Neuronal stem cell (in vitro differentiated cells): ENCODE measurements at regions not wholly inside any gene's neighbourhood (a gene's known extent, or its start where the extent isn't known, plus 50 kb on each side); places are given as distances from the start of the nearest gene placed in this dataset.
A peak's percentile ranks its signal among the peaks of the same experiment; 100 is the strongest.

Source experiments
- DNase-seq: peaks from one replicate; pipeline ENCODE4 v3.0.0-alpha.2; 2013; ENCODE audit warnings: low spot score
- H2AFZ ChIP-seq: one replicate; pipeline ENCODE4 v1.6.1; 2013; ENCODE audit warnings: mild to moderate bottlenecking, low read length, inconsistent platforms
- H2AK5ac ChIP-seq: 2 replicates; pipeline ENCODE4 v1.6.1; 2013; ENCODE audit warnings: low read depth, mild to moderate bottlenecking, inconsistent platforms, low read length, moderate library complexity, mixed read lengths
- H2BK120ac ChIP-seq: 2 replicates; pipeline ENCODE4 v1.6.1; 2013; ENCODE audit warnings: low read depth, mild to moderate bottlenecking, inconsistent platforms, low read length, moderate library complexity, mixed read lengths
- H2BK12ac ChIP-seq: one replicate; pipeline ENCODE4 v1.6.1; 2013; ENCODE audit warnings: low read length, inconsistent platforms
- H2BK15ac ChIP-seq: 2 replicates; pipeline ENCODE4 v1.6.1; 2013; ENCODE audit warnings: mild to moderate bottlenecking, low read length, inconsistent platforms, mixed read lengths
- H2BK5ac ChIP-seq: one replicate; pipeline ENCODE4 v1.6.1; 2013; ENCODE audit warnings: inconsistent platforms, mild to moderate bottlenecking, low read length, moderate library complexity
- H3K14ac ChIP-seq: one replicate; pipeline ENCODE4 v1.6.1; 2013; ENCODE audit warnings: low read length, inconsistent platforms
- H3K18ac ChIP-seq: 2 replicates; pipeline ENCODE4 v1.6.1; 2013; ENCODE audit warnings: low read length, inconsistent platforms
- H3K23ac ChIP-seq: 2 replicates; pipeline ENCODE4 v1.6.1; 2013; ENCODE audit warnings: low read depth, mild to moderate bottlenecking, mixed read lengths, low read length, inconsistent platforms; ENCODE audit not compliant: poor library complexity
- H3K27ac ChIP-seq: replicated peaks from 3 replicates; pipeline ENCODE4 v1.5.1; 2013; ENCODE audit warnings: low read length, inconsistent platforms
- H3K27me3 ChIP-seq, 3 experiments: 2 replicates each; pipeline ENCODE4 v1.6.1; 2013; ENCODE audit warnings: low read length in 3 of 3, mild to moderate bottlenecking in 2 of 3, inconsistent platforms in 1 of 3, low read depth in 1 of 3, mixed read lengths in 1 of 3, moderate library complexity in 1 of 3; ENCODE audit not compliant: control insufficient read depth in 3 of 3, insufficient read depth in 3 of 3
- H3K36me3 ChIP-seq, 2 donors: replicated peaks in 1 of 2; 2 replicates each; pipeline ENCODE4 v1.6.1; 2013; ENCODE audit warnings: low read length in 2 of 2; ENCODE audit not compliant: control insufficient read depth in 2 of 2, insufficient read depth in 2 of 2
- H3K4ac ChIP-seq: 2 replicates; pipeline ENCODE4 v1.6.1; 2013; ENCODE audit warnings: inconsistent platforms, mild to moderate bottlenecking, low read length, moderate library complexity
- H3K4me1 ChIP-seq, 2 donors: 1 replicate in 1 of 2; 2 replicates in 1 of 2; pipeline ENCODE4 v1.6.1; 2013; ENCODE audit warnings: low read length in 2 of 2, low read depth in 1 of 2; ENCODE audit not compliant: control insufficient read depth in 2 of 2, insufficient read depth in 1 of 2
- H3K4me2 ChIP-seq: one replicate; pipeline ENCODE4 v1.6.1; 2013; ENCODE audit warnings: mild to moderate bottlenecking, low read length, inconsistent platforms; ENCODE audit not compliant: insufficient read depth, poor library complexity, severe bottlenecking
- H3K4me3 ChIP-seq, 2 donors: 2 replicates each; pipeline ENCODE4 v1.5.1; 2013; ENCODE audit warnings: low read length in 2 of 2, mild to moderate bottlenecking in 2 of 2, inconsistent platforms in 1 of 2, moderate library complexity in 1 of 2
- H3K79me1 ChIP-seq: one replicate; pipeline ENCODE4 v1.6.1; 2013; ENCODE audit warnings: low read depth, mild to moderate bottlenecking, inconsistent platforms, low read length, moderate library complexity
- H3K9ac ChIP-seq: one replicate; pipeline ENCODE4 v1.6.1; 2013; ENCODE audit warnings: mild to moderate bottlenecking, low read depth, low read length, inconsistent platforms; ENCODE audit not compliant: poor library complexity
- H3K9me3 ChIP-seq, 2 donors: replicated peaks in 1 of 2; 2 replicates each; pipeline versions ENCODE3 to v1.6.1; 2013; ENCODE audit warnings: low read length in 2 of 2, mild to moderate bottlenecking in 2 of 2, inconsistent platforms in 1 of 2, low read depth in 1 of 2, mixed read lengths in 1 of 2, moderate library complexity in 1 of 2; ENCODE audit not compliant: control insufficient read depth in 2 of 2, insufficient read depth in 1 of 2
- H4K8ac ChIP-seq: one replicate; pipeline ENCODE4 v1.6.1; 2013; ENCODE audit warnings: low read depth, mild to moderate bottlenecking, inconsistent platforms, low read length, moderate library complexity
- H4K91ac ChIP-seq: one replicate; pipeline ENCODE4 v1.6.1; 2013; ENCODE audit warnings: low read length, low read depth, mild to moderate bottlenecking, inconsistent platforms; ENCODE audit not compliant: poor library complexity
- WGBS, 2 donors: extraction: QIAGEN DNeasy Blood & Tissue Kit; methylation state at CpG; one replicate each; pipeline ENCODE4 v1.1.7; 2013; ENCODE audit warnings: missing lambda C conversion rate in 2 of 2, mixed read lengths in 1 of 2; ENCODE audit not compliant: insufficient read length in 2 of 2, insufficient replicate concordance in 1 of 2; ENCODE audit errors: extremely low coverage in 2 of 2; 5-methylcytosine and 5-hydroxymethylcytosine counted together

DNA sequence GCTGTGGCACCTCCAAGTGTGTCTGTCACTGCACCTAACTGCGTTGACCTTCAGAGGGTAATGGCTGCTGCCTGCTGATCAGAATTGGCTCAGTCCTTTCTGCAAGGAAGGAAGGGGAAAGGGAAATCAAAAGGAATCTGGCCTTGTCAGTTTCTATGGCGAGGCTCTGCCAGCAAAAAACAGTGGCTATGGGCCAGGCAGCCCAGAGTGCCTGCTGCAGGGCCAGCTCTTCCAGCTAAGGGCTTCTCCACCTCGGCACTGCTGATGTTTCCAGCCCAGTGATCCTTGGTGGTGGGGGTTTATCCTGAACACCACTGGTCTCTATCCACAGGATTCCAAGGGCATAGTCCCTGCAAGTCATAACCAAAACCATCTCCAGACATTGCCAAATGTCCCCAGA is 184.3 kb downstream of the TJP1 start:
- Histone ChIP-seq H3K79me1 (no peaks in the 10 kb centered on the region), H3K4me1 (no peaks in the 10 kb centered on the region), H3K27me3 (no peaks in the 10 kb centered on the region), H2BK5ac (no peak overlapping the region), H2BK15ac (no peak overlapping the region), H3K23ac (no peak overlapping the region), H3K4me2 (no peak overlapping the region), H3K18ac (no peak overlapping the region), H3K14ac (no peak overlapping the region), H3K4me3 (peak overlapping the region in 1 of 2 donors; percentile 22), H3K27ac (no peak overlapping the region), H3K4ac (no peak overlapping the region), H3K9me3 (peaks cover 0 to 3% of the 10 kb centered on the region in 2 donors), H3K36me3 (no peaks in the 10 kb centered on the region), H2AFZ (no peak overlapping the region), H4K8ac (no peak overlapping the region), H2BK120ac (no peak overlapping the region), H2AK5ac (no peak overlapping the region), H2BK12ac (no peak overlapping the region), H3K9ac (no peak overlapping the region), H4K91ac (no peak overlapping the region)
- DNase-seq = no peak
- no CpG with 5 or more reads among the region's 3 CpGs for WGBS, 2 donors

DNA sequence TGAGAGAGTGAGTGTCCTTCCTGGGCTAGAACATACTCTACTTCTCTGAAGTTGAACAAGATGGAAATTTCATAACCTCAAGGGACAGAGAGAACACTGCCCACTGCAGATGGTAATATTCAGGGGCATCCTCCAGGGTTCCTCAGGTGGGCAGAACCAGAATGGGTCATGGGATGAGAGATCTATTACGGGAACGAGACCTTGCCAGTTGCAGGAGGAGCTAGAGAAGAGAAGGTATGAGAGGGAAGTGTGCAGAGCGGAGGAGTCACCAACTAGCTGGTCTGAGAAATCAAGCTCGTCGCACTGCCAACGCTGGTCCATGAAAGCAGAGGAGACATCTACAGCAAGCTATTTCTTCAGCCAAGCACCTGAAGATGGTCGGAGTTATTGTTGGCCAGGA is 184.7 kb downstream of the TJP1 start:
- Histone ChIP-seq H3K4me2 (no peak overlapping the region), H2BK5ac (no peak overlapping the region), H2BK120ac (no peak overlapping the region), H3K23ac (no peak overlapping the region), H3K4me1 (no peaks in the 10 kb centered on the region), H2BK15ac (no peak overlapping the region), H3K9ac (no peak overlapping the region), H3K36me3 (no peaks in the 10 kb centered on the region), H3K4me3 (peak overlapping the region in 1 of 2 donors; percentile 22), H3K14ac (no peak overlapping the region), H3K4ac (no peak overlapping the region), H4K91ac (no peak overlapping the region), H2BK12ac (no peak overlapping the region), H2AFZ (no peak overlapping the region), H3K27me3 (no peaks in the 10 kb centered on the region), H3K79me1 (no peaks in the 10 kb centered on the region), H4K8ac (no peak overlapping the region), H3K9me3 (peaks cover 0 to 3% of the 10 kb centered on the region in 2 donors), H2AK5ac (no peak overlapping the region), H3K18ac (no peak overlapping the region), H3K27ac (no peak overlapping the region)
- DNase-seq = no peak
- no CpG with 5 or more reads among the region's 7 CpGs for WGBS, 2 donors

DNA sequence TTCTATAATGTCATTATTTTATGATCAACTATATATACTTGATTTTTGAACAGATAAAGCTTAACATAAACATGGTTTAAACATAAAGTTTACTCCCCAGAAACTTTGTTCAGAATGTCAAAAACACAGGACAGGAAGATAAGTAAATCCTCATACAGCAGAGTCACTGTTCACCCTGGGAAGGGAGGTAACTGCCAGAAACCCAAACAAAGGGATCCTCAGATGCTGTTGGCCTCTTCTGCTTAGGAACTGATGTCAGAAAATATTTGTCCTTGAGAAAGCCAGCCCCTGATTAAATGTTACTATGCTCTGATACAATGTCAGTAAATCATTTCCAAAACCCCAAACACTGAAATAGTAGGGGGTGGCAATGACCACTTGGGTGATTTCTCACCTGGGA is 185.3 kb downstream of the TJP1 start:
- Histone ChIP-seq H3K4ac (no peak overlapping the region), H4K8ac (no peak overlapping the region), H3K18ac (no peak overlapping the region), H2BK15ac (no peak overlapping the region), H2AK5ac (no peak overlapping the region), H2BK120ac (no peak overlapping the region), H3K23ac (no peak overlapping the region), H3K27ac (no peak overlapping the region), H3K14ac (no peak overlapping the region), H3K36me3 (no peaks in the 10 kb centered on the region), H3K4me2 (no peak overlapping the region), H3K4me1 (no peaks in the 10 kb centered on the region), H2BK12ac (no peak overlapping the region), H4K91ac (no peak overlapping the region), H2AFZ (no peak overlapping the region), H3K9me3 (peaks cover 0 to 3% of the 10 kb centered on the region in 2 donors), H3K9ac (no peak overlapping the region), H3K27me3 (no peaks in the 10 kb centered on the region), H3K79me1 (no peaks in the 10 kb centered on the region), H2BK5ac (no peak overlapping the region), H3K4me3 (no peak overlapping the region)
- DNase-seq = no peak

GRCh38 chr15:29636140-29636539 is 186.1 kb downstream of the TJP1 start:
- H3K4ac ChIP-seq = no peak overlapping the region
- H3K4me3 ChIP-seq = no peak overlapping the region
- no peak overlapping the region for H3K23ac ChIP-seq
- H2BK12ac ChIP-seq = no peak overlapping the region
- no peak overlapping the region for H2AK5ac ChIP-seq
- H2BK15ac ChIP-seq = no peak overlapping the region
- no peak overlapping the region for H2BK5ac ChIP-seq
- no peak overlapping the region for H2AFZ ChIP-seq
- no peak overlapping the region for H4K8ac ChIP-seq
- no peaks in the 10 kb centered on the region for H3K36me3 ChIP-seq
- no peaks in the 10 kb centered on the region for H3K79me1 ChIP-seq
- no peaks in the 10 kb centered on the region for H3K4me1 ChIP-seq
- H3K27ac ChIP-seq = no peak overlapping the region
- H3K14ac ChIP-seq = peak overlapping the region; percentile 65
- no peaks in the 10 kb centered on the region for H3K27me3 ChIP-seq
- H2BK120ac ChIP-seq = no peak overlapping the region
- no peak overlapping the region for H3K4me2 ChIP-seq
- H3K18ac ChIP-seq = no peak overlapping the region
- no peak overlapping the region for H4K91ac ChIP-seq
- no CpG with 5 or more reads among the region's 13 CpGs for WGBS, 2 donors
- DNase-seq = no peak
- H3K9me3 ChIP-seq = peaks cover 0 to 3% of the 10 kb centered on the region in 2 donors
- H3K9ac ChIP-seq = no peak overlapping the region
